ENCODE measurements at regions not wholly inside any gene's neighbourhood (a gene's known extent, or its start where the extent isn't known, plus 50 kb on each side); places are given as distances from the start of the nearest gene placed in this dataset.

- TF ChIP-seq CTCF (IDR thresholded peaks at IDR 0.05): no peak
- Histone ChIP-seq H3K27ac (no peak overlapping the region), H3K27me3 (ENCODE audit: control insufficient read depth, insufficient read depth, low read length) (no peaks in the 10 kb centered on the region), H3K4me2 (ENCODE audit: low read length) (no peak overlapping the region), H2AFZ (no peak overlapping the region), H3K9me3 (ENCODE audit: control insufficient read depth, low read length) (no peaks in the 10 kb centered on the region), H3K4me3 (ENCODE audit: low read depth, low read length) (no peak overlapping the region), H3K79me2 (no peaks in the 10 kb centered on the region), H3K36me3 (ENCODE audit: control insufficient read depth, insufficient read depth, low read length) (no peaks in the 10 kb centered on the region), H3K9ac (no peak overlapping the region), H3K4me1 (no peaks in the 10 kb centered on the region)
Observed at GRCh38 chr2:150742094-150742493, 254.6 kb upstream of the RND3 start.

- TF ChIP-seq CTCF (IDR thresholded peaks at IDR 0.05): no peak
- no peak overlapping the region for H3K9ac ChIP-seq
Observed at GRCh38 chr2:150735894-150736498, 248.5 kb upstream of the RND3 start.

GRCh38 chr2:150733051-150733618 lies 245.7 kb upstream of the RND3 start:
- H3K4me1 ChIP-seq: no peaks in the 10 kb centered on the region
- TF ChIP-seq CTCF (IDR thresholded peaks at IDR 0.05): no peak
- H3K9ac ChIP-seq: no peak overlapping the region
- H3K27ac ChIP-seq: no peak overlapping the region
- no peaks in the 10 kb centered on the region for H3K79me2 ChIP-seq
- no peak overlapping the region for H2AFZ ChIP-seq
- no peaks in the 10 kb centered on the region for H3K36me3 ChIP-seq (ENCODE audit: control insufficient read depth, insufficient read depth, low read length)
- no peak overlapping the region for H3K4me2 ChIP-seq (ENCODE audit: low read length)
- no peaks in the 10 kb centered on the region for H3K27me3 ChIP-seq (ENCODE audit: control insufficient read depth, insufficient read depth, low read length)
- H3K9me3 ChIP-seq (ENCODE audit: control insufficient read depth, low read length): no peaks in the 10 kb centered on the region
- H3K4me3 ChIP-seq (ENCODE audit: low read depth, low read length): no peak overlapping the region

More at GRCh38 chr2:150735894-150736498, 248.5 kb upstream of the RND3 start:
- no peaks in the 10 kb centered on the region for H3K79me2 ChIP-seq
- H3K27ac ChIP-seq: no peak overlapping the region
- no peak overlapping the region for H2AFZ ChIP-seq
- H3K27me3 ChIP-seq (ENCODE audit: control insufficient read depth, insufficient read depth, low read length): no peaks in the 10 kb centered on the region
- no peak overlapping the region for H3K4me3 ChIP-seq (ENCODE audit: low read depth, low read length)
- H3K36me3 ChIP-seq (ENCODE audit: control insufficient read depth, insufficient read depth, low read length): no peaks in the 10 kb centered on the region
- H3K4me2 ChIP-seq (ENCODE audit: low read length): no peak overlapping the region
- H3K9me3 ChIP-seq (ENCODE audit: control insufficient read depth, low read length): no peaks in the 10 kb centered on the region
- H3K4me1 ChIP-seq: no peaks in the 10 kb centered on the region

GRCh38 chr2:150732491-150732890 lies 245.0 kb upstream of the RND3 start:
- TF ChIP-seq CTCF (IDR thresholded peaks at IDR 0.05): no peak
- Histone ChIP-seq H3K27ac (no peak overlapping the region), H3K4me3 (ENCODE audit: low read depth, low read length) (no peak overlapping the region), H3K9me3 (ENCODE audit: control insufficient read depth, low read length) (no peaks in the 10 kb centered on the region), H3K27me3 (ENCODE audit: control insufficient read depth, insufficient read depth, low read length) (no peaks in the 10 kb centered on the region), H3K4me1 (no peaks in the 10 kb centered on the region), H3K4me2 (ENCODE audit: low read length) (no peak overlapping the region), H3K9ac (no peak overlapping the region), H3K36me3 (ENCODE audit: control insufficient read depth, insufficient read depth, low read length) (no peaks in the 10 kb centered on the region), H3K79me2 (no peaks in the 10 kb centered on the region), H2AFZ (no peak overlapping the region)

- no peaks in the 10 kb centered on the region for H3K27me3 ChIP-seq (ENCODE audit: control insufficient read depth, insufficient read depth, low read length)
- H3K9me3 ChIP-seq (ENCODE audit: control insufficient read depth, low read length): no peaks in the 10 kb centered on the region
- no peak overlapping the region for H3K4me2 ChIP-seq (ENCODE audit: low read length)
- H2AFZ ChIP-seq: no peak overlapping the region
- H3K27ac ChIP-seq: no peak overlapping the region
- H3K36me3 ChIP-seq (ENCODE audit: control insufficient read depth, insufficient read depth, low read length): no peaks in the 10 kb centered on the region
- TF ChIP-seq CTCF (IDR thresholded peaks at IDR 0.05): no peak
- H3K9ac ChIP-seq: no peak overlapping the region
- no peak overlapping the region for H3K4me3 ChIP-seq (ENCODE audit: low read depth, low read length)
- no peaks in the 10 kb centered on the region for H3K4me1 ChIP-seq
- H3K79me2 ChIP-seq: no peaks in the 10 kb centered on the region
Observed at GRCh38 chr2:150732064-150732463, 244.6 kb upstream of the RND3 start.
